NCI-H226 (cell line): ENCODE measurements at regions not wholly inside any gene's neighbourhood (a gene's known extent, or its start where the extent isn't known, plus 50 kb on each side); places are given as distances from the start of the nearest gene placed in this dataset.

Experiments used
- DNase-seq: peaks from one replicate; pipeline ENCODE4 v3.0.0-alpha.2; 2015

DNA sequence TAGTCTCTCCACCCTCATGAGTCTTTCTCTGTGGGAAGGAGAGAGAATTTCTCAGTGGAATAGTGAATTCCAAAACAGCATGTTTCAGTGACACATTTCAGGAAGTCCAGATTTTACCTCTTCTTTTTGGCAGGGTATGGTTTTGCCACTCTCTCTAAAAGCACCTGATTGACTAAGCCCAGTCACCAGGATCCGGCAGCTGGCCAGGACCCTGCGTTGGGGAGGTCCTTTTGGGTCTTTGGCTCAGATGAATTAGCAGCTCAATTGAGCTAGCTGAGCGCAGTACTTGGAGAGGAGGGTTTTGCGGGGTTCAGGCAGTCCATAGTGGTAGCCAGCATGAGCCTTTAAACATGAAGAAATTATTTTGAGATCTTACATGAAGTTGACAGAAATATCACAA, 548.2 kb downstream of the PDCD6IP start:
- DNase-seq = no peak

DNA sequence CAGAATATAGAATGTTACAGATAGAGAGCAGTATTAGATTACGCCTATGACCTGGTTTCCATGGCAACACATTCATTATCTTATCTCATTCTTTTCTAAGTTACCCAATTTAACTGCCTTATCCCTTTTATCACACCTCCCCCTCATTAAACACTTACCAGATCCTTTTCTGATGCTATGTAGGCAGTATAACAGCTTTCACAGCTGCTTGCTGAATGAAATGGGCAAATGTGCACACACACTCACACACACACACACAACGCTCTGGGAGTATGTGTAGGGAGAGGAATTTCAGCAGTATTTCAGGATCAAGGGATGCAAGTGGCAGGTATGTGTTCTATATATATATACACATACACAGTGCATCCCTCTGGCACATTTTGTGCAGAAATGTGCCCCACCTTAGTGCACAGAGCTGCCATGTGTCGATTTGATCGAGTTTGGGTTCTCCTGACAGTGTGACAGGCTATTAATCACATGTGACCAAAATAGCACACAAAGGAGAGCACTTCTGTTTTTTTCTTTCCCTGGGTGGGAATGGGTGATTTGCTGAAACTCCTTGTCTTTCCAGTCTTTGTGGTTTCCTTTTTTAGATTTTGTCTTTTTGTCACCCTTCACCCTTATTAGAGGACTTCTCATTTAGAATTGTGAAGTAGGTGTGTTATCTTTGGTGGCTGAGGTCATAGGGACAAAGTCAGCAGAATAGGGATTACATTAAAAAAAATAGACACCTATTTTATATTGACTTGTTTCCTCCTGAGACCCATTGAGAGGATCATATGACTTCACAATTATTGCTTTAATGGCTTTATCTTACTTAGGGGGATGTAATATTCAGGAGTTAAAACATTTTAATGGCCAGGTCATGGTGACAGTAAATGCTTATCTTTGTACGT, 553.7 kb downstream of the PDCD6IP start:
- no peak for DNase-seq

DNA sequence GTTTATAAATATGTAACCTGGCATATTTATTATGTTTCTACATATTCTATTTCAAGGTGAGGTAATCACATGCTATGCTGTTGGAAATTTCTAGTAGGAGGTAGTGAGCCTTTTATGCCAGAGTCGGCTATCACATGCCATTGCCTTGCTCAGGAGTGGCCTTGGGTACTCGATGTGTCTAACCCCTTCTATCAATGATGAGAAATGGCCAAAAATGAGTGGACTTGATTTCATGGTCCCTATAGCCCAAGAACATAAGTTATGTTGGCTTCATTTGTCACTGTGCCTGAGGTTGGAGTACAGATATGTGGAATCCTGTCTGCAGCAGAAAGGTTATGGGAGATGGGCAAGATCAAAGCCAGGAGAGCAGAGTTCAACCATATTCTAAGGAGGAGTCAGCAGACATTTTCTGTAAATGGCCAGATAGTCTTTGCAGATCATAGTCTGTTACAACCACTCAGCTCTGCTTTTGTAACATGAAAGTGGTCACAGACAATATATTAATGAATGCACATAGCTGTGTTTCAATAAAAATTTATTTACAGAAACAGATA, 554.4 kb downstream of the PDCD6IP start:
- DNase-seq = no peak

- DNase-seq = no peak
Measured at GRCh38 chr3:34357461-34357860, 559.0 kb downstream of the PDCD6IP start.

GRCh38 chr3:34359064-34359463, 560.6 kb downstream of the PDCD6IP start:
- DNase-seq = no peak

DNA sequence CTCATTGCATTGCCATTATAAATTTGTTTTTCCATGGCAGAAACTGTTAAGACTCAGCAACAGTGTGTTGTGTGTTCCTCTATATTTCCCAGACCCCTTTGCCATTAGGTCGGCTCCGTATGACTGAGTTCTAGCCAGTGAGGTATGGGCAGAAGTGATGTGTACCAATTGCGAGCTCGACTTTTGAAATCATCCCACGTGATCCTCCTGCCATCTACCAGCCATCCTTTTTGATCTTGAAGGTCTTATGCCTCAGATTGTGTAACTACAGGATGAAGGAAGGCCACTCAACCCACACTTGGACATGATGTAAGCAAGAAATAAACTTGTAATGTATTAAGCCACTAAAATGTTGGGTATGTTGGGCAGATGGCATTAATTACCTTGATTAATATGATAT, 562.3 kb downstream of the PDCD6IP start:
- no peak for DNase-seq

DNA sequence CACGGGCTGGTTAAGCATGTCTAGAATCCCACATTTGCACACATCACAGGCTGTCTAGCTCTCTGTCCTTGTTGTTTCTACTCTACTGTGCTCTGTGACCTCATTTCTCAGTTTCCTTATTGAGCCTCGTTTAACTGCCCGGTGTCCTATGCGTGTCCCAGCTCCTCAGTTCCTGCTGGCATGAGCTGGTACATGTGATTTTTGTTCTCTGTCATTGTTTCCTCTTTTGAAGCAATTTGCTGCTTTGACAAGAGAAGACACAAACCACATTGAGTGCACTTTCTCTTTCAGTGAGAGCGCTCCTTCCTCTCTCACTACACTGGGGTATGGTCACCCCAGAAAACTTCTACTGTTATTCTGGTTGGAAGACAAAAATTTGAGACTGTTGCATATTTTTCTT, 563.5 kb downstream of the PDCD6IP start:
- DNase-seq = no peak

- no peak for DNase-seq
Measured at GRCh38 chr3:34362910-34363309, 564.5 kb downstream of the PDCD6IP start.

GRCh38 chr3:34363881-34364280, 565.5 kb downstream of the PDCD6IP start:
- DNase-seq = no peak

- DNase-seq = no peak
Measured at GRCh38 chr3:34364335-34364734, 565.9 kb downstream of the PDCD6IP start.

- DNase-seq = no peak
Measured at GRCh38 chr3:34365231-34365630, 566.8 kb downstream of the PDCD6IP start.

DNA sequence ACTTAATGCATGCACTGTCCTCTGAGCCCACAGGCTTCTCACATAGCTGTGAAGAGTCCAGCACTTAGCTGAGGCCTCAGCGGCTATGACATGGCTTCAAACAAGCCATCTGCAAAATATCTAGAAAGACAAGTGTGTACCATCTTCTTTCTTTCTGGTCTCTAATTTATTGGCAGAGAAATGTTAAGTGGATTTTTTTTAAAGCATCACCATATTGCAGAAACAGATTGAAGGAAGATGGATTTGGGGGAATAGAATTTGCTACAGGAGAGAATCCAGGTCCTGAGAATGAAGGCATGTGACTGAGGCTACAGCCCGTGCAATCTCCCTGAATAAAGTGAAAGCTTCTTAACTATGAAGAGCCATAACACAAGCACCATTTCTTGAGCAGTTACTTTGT, 567.3 kb downstream of the PDCD6IP start:
- no peak for DNase-seq

DNA sequence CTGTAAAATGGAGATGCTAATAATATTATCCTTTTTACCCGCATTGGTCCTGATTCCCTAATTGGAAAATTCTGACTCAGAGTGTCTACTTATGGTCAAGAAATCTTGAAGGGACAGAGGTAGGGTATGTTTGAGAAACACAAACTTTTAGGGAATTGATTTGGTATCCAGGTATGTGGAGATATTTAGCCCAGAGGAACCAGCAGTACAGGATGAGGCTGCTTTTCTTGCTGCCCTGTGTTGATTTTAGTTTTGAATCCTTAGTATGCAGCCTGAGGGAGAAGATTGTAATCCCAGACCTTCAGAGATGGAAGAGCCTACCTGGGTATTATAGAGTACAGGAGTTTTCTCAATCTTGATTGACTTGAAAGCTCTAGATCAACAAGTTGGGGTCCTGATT, 569.1 kb downstream of the PDCD6IP start:
- DNase-seq = no peak

DNA sequence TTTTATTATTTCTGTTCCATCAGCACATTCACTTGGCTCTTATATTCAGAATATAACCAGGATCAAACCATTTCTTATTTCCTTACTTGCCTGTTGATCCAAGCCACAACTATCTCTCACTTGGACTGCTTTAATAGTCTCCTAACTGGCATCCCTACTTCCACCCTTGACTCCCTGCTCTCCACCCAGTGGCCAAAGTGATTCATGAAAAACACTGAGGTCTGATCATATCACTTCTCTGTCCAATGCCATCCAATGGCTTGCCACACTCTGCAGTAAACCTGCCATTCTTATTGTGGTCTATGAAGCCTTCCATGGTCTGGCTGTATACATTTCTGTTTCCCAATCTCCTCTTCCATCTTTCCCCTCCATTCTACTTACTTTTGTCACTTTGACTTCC, 576.1 kb downstream of the PDCD6IP start:
- no peak for DNase-seq

DNA sequence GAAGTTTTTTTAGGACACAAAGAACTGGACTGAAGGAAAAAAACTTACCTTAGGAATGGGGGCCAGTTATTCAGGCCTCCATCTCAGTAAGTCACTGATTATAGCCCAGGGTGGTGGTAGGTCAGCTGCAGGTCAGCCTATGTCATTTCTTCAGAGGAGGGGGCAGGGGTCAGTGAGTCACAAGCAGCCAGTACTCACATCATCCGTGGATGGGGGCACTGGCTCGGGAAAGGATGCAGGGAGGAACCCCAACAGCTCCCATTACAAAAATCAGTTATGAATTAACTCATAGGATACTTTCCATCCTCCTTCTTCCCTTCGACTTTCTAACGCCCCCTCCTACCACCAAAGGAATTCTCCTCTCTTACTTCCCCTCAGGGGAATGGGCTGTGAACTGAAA, 578.3 kb downstream of the PDCD6IP start:
- DNase-seq = no peak

DNA sequence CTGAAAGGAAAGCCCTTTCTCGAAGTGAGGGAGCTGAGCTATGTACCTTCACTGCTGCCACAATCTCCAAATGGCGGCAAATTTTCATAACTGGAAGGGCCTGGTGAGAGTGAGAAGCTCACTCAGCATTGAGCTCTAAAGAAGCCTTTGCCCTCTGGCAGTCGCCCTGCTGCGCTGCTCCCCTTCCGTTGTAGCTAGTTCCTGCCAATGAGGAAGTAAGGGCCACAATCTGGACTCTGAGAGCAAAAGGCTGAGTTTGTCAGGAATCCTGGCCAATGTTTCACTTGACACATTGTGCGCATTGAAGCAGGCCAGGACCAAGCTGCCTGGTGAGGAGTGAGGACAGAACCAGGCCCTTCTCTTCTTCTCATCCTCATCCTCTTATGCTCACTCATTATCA, 579.5 kb downstream of the PDCD6IP start:
- DNase-seq = no peak

DNA sequence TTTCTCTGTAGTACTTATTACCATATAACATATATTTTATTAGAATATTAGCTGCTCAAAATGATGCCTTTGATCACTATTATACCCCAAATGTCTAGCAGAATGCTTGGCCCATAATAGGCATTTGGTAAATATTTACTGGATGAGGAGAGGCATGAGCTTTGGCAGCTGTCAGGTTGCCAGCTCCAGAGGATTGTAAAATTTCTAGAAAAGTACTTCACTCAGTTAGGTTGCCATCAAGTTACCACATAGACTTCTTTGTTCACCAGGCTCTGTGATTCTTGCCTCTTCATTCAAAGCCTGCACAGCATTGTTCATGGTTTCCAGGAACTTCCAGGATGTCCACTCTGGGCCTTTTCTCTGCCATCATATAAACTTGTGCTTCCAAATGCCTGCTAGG, 582.8 kb downstream of the PDCD6IP start:
- no peak for DNase-seq

- no peak for DNase-seq
Measured at GRCh38 chr3:34382859-34383258, 584.4 kb downstream of the PDCD6IP start.

GRCh38 chr3:34386309-34386708, 587.9 kb downstream of the PDCD6IP start:
- DNase-seq = no peak

DNA sequence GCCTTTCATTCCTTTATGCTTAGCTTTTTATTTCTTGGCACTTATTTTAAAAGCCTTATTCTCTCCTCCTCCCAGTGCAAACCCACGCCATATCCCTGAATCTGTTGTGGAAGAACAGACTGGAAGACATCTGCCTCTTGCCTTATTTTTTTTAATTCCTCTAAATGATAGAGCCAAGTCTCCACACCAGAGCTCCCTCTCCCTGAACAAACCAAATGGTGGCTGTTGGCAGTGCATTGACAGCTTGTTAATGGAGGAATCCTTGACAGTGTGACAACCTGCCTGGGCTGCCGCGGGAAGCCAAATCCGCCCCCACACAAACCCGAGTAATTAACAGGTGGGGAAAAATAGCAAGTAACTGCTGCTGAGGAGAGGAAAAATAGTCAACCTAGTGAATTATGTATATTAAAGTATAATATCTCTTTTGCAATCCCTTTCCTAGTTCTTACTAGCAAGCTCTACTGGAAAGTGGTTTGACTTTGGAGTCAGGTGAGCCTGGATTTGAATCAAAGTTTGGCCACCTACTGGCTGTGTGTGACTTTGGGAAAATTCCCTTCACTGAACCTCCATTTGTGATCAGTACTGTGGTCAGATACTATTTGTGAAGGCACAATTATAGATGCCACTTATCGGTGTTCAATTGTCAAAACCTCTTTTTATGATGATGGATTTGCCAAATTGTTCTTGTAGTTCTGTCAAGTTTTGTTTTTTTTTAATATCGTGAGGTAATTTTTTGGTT, 589.6 kb downstream of the PDCD6IP start:
- DNase-seq = no peak

GRCh38 chr3:34388830-34389229, 590.4 kb downstream of the PDCD6IP start:
- DNase-seq = no peak

DNA sequence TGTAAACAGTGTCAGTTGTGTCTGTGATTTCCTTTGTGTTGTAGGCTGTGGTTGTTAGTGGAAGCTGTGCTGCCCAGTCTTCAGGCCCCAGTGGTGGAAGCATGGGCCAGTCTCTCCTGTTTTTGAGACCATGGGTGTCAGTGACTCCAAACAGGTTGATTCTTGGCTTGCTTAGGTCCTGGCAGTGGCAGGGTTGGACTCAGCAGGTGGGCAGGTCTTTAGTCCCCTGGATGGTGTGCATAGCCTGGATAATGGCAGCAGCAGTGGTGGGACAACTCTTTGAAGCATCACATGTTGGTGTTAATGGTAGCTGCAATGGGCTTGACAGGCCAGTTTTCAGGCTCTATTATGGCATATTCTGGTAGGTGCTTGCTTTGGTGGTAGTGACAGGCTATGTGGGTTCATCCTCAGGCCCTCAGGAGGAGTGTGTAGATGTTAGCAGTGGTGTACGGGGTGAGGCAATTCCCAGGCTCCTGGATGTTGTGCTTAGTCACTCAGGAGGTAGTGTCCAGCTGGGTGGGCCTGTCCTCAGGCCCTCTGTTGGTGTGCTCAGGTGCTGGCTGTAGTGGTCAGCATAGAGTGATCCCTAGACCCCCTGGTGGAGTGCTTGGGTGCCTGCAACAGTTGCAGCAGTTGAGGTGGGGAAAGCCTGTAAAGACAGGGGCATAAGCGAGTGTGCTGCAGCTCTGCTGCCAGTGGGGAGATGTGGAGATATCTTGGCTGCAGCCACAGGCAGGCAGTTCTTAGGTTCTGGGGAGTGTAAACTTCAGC, 596.7 kb downstream of the PDCD6IP start:
- DNase-seq = no peak

GRCh38 chr3:34396288-34396687, 597.9 kb downstream of the PDCD6IP start:
- DNase-seq = no peak
